ENCODE measurements at regions not wholly inside any gene's neighbourhood (a gene's known extent, or its start where the extent isn't known, plus 50 kb on each side); places are given as distances from the start of the nearest gene placed in this dataset.

- DNase-seq (ENCODE audit: low read depth) = no peak
Observed at GRCh38 chr13:39858794-39859193, 203.3 kb downstream of the COG6 start.

GRCh38 chr13:39859898-39860297, 204.4 kb downstream of the COG6 start:
- DNase-seq (ENCODE audit: low read depth) = no peak

- no peak for DNase-seq (ENCODE audit: low read depth)
Observed at GRCh38 chr13:39862900-39863299, 207.4 kb downstream of the COG6 start.

GRCh38 chr13:39864221-39864620, 208.8 kb downstream of the COG6 start:
- no peak for DNase-seq (ENCODE audit: low read depth)

- DNase-seq (ENCODE audit: low read depth) = no peak
Observed at GRCh38 chr13:39866722-39867121, 211.3 kb downstream of the COG6 start.

- no peak for DNase-seq (ENCODE audit: low read depth)
Observed at GRCh38 chr13:39867807-39868206, 212.3 kb downstream of the COG6 start.

- DNase-seq (ENCODE audit: low read depth) = peak; percentile 41
Observed at GRCh38 chr13:39870197-39870747, 214.8 kb downstream of the COG6 start.

- peak; percentile 6 for DNase-seq (ENCODE audit: low read depth)
Observed at GRCh38 chr13:39874331-39875053, 219.0 kb downstream of the COG6 start.

- DNase-seq (ENCODE audit: low read depth) = peak; percentile 65
Observed at GRCh38 chr13:39875111-39875987, 219.9 kb downstream of the COG6 start.

GRCh38 chr13:39876258-39876657, 220.8 kb downstream of the COG6 start:
- DNase-seq (ENCODE audit: low read depth) = peak; percentile 96

- DNase-seq (ENCODE audit: low read depth) = no peak
Observed at GRCh38 chr13:39877134-39877533, 221.7 kb downstream of the COG6 start.

GRCh38 chr13:39879286-39880035, 224.0 kb downstream of the COG6 start:
- no peak for DNase-seq (ENCODE audit: low read depth)

GRCh38 chr13:39881383-39881782, 225.9 kb downstream of the COG6 start:
- DNase-seq (ENCODE audit: low read depth) = no peak

GRCh38 chr13:39881887-39882286, 226.4 kb downstream of the COG6 start:
- peak; percentile 85 for DNase-seq (ENCODE audit: low read depth)

- DNase-seq (ENCODE audit: low read depth) = no peak
Observed at GRCh38 chr13:39884166-39884565, 228.7 kb downstream of the COG6 start.

- no peak for DNase-seq (ENCODE audit: low read depth)
Observed at GRCh38 chr13:39886336-39886735, 230.9 kb downstream of the COG6 start.

- DNase-seq (ENCODE audit: low read depth) = no peak
Observed at GRCh38 chr13:39887387-39887786, 231.9 kb downstream of the COG6 start.

GRCh38 chr13:39888865-39889810, 233.7 kb downstream of the COG6 start:
- DNase-seq (ENCODE audit: low read depth) = peak; percentile 25

- DNase-seq (ENCODE audit: low read depth) = no peak
Observed at GRCh38 chr13:39890537-39890936, 235.1 kb downstream of the COG6 start.

GRCh38 chr13:39892721-39893685, 237.5 kb downstream of the COG6 start:
- peak; percentile 7 for DNase-seq (ENCODE audit: low read depth)

Data from EH (cell line).